GM19455 (cell line): ENCODE measurements at regions not wholly inside any gene's neighbourhood (a gene's known extent, or its start where the extent isn't known, plus 50 kb on each side); places are given as distances from the start of the nearest gene placed in this dataset.
"Not testable (repeated sequence)": the region's sequence is repeated elsewhere in the genome, so short reads cannot be mapped to it uniquely, and the experiment has no call there.

Experiments used
- ATAC-seq: cut with Tn5 transposase; IDR thresholded peaks from one replicate; pipeline ENCODE4 v1.9.1; 2021; ENCODE audit not compliant: unreplicated experiment

DNA sequence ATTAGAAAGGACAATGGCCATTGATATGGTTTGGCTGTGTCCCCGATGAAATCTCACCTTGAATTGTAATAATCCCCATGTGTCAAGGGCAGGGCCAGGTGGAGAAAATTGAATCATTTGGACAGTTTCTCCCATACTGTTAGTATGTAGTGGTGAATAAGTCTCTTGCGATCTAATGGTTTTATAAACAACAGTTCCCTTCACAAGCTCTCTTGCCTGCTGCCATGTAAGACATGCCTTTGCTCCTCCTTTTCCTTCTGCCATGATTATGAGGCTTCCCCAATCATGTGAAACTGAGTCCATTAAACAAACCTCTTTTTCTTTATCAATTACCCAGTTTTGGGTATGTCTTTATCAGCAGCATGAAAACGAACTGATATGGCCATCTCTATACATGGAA is 302.7 kb downstream of the SFMBT2 start:
- ATAC-seq, result no peak

DNA sequence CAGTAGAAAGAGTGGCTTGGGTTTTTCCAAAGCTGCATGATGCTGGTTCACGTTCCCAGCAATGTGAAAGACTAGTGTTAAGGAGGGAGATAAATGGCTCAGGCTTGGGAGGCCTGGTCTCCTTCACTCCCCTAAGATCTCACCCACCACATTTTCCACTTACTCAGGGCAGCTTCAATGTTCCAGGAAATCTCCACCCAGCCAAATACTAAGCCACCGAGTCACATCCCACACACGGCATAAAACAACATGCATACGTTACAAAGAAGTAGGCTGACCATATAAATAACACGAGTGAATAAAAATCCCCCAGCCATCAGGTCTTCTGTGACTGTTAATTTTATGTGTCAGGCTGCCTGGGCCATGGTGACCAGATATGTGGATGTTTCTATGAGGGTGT is 303.5 kb downstream of the SFMBT2 start:
- ATAC-seq, result no peak

DNA sequence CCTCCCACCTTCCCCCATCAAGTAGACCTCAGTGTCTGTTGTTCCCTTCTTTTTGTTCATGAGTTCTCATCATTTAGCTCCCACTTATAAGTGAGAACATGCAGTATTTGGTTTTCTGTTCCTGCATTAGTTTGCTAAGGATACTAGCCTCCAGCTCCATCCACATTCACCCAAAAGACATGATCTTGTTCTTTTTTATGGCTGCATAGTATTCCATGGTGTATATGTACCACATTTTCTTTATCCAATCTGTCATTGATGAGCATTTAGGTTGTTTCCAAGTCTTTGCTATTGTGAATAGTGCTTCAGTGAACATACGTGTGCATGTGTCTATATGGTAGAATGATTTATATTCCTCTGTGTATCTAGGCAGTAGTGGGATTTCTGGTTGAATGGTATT is 306.5 kb downstream of the SFMBT2 start:
- ATAC-seq, result not testable (repeated sequence)

GRCh38 chr10:7102557-7103349 is 308.1 kb downstream of the SFMBT2 start:
- ATAC-seq, result no peak

DNA sequence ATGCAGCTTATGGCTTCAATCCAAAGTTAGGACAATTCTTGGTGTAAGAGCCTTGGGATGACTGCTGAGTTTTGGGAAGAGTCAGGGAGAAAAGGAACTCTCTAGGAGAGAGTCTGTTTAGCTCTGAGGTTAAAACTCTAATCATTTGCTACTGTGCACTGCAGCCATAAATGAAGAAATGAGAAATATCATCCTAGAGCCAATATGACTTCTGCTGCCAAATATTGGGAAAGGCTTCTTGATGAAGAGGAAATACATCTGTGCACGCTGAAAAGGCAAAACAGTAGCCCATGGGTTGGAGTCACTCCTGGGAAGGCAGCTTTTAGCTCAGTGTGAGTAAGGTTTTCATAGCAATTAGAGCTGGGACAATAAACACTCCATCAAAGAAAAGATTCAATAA is 308.8 kb downstream of the SFMBT2 start:
- no peak for ATAC-seq

- ATAC-seq, result no peak
Observed at GRCh38 chr10:7101451-7101850, 309.4 kb downstream of the SFMBT2 start.

- ATAC-seq, result no peak
Observed at GRCh38 chr10:7100032-7100702, 310.7 kb downstream of the SFMBT2 start.

DNA sequence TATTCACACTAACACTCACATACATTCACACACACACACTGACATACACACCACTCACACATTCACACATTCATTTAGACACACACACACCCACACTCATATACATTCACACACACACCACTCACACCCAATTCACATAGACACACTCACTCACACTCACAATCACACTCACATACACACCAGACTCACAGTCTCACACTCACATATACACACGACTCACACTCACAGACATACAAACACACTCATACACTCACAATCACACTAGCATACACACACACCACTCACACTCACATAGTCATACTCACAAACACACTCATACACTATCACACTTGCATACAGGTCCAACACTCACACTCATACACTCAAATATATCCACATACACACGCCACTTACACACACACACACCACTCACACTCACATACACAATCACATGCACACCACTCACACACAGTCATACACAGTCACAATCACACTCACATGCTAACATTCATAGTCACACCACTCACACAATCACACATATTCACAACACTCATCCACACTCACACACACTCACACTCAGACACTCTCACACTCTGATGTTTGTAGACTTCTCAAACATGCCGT is 312.6 kb downstream of the SFMBT2 start:
- no peak for ATAC-seq

DNA sequence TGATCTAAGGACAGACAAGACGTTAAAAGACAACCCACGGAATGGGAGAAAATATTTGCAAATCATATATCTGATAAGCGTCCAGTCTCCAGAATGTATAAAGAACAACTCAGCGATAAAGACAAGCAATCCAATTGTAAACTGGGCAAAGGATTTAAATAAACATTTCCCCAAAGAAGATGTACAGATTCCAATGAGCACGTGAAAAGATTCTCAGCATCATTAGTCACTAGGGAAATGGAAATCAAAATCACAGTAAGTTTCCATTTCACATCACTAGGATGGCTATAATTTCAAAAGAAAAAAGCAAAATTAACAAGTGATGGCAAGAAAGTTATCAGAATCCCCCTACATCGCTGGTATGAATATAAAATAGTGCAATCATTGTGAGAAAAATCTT is 316.1 kb downstream of the SFMBT2 start:
- ATAC-seq, result no peak

- no peak for ATAC-seq
Observed at GRCh38 chr10:7093368-7093767, 317.5 kb downstream of the SFMBT2 start.

DNA sequence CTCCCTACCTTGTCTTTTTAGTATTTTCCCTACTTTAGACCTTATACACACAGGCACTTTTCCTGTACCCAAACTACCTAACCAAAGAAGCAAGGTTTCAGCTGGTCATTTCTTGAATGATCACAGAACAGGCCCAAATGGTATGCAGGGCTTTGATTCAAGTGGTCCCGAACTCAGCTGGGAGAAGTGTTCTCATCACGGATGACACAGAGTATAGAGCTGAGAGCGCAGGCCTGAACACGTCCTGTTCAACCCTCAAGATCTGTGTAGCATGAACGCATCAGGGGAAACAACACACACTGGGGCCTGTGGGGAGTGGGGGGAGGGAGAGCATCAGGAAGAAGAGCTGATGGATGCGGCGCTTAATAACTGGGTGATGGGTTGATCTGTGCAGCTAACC is 318.2 kb downstream of the SFMBT2 start:
- no peak for ATAC-seq

DNA sequence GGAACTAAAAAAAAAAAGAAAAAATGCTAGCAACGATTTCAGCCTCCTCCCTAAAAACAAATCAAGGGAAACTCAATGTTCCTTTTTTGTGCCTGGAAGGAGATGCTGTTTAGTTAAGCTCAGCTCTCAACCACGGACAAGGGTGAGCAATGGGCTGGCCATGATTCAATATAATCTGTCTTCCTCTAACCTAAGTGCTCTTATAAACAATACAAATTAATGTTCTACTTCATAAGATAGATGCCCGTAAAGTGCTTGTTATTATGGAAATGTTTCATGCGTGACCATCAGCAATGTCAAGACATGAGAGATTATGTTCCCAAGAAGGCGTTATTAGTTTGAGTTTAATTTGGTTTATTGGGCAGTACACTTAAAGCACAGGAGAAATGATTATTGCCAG is 320.3 kb downstream of the SFMBT2 start:
- no peak for ATAC-seq

GRCh38 chr10:7085913-7086589 is 324.8 kb downstream of the SFMBT2 start:
- ATAC-seq, result no peak

DNA sequence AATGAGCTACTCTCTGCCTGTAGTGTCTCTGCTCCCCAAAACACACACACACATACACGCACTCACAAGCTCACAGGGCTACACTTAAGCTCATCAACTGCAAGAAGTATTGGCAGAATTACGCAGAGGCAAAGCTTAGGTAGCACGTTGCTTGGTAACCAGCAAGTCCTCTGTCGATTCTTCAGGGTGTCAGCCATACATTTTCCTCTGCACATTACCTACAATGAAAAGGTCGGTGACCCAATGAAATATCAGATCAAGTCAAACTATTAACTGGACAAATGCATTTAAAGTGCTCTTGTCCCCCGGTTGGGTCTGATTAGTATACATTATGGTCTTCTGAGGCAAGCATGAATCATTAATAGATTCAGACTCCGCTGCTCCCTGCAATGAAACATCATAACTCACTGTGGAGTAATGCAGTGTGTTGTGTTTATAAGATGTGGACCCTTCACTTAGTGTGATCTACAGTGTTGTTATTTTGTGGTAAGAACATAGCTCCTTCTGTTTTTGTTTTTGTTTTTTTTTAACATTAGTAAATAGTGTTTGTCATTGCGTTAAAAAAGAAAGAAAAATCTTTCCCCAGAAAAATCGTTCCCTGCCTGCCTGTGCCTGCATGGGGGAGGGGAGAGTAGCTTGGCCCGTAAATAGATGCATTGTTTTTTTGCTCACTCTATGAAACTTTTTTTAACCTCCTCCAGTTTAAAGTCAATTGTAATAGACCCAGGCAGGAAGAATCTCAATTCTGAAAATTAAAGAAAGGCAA is 325.5 kb downstream of the SFMBT2 start:
- no peak for ATAC-seq

DNA sequence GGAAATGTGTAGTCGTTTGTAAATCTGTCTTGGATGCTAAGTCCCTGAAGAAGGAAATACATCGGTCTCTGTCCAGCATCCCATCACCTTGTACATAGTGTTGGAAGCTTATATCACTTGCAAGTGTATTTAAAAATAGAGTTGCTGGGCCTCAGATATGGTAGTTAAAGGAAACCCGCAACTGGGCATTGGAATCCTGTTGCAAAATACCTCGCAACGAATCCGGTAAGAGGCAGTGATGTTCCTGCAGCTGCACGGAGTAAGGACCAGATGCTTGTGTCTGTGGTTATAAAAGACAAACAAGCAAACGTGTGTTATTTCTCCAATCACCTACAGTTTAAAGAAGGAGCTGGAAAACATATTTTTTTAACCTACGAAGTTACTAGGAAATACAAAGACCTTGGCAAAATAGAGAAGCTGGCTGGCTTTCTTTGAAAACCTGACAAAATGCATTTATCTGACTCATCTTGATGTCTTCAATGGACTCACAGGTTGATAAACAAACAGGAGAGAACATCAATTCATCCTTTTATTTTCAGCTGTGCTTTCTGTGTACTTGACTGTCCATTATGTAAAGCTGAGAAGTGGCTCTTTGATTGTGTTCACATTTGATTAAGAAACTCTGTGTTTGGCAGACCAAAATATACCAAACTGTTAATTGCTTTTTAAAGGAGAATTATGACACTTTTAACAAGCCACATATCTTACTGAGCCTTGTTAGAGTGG is 326.4 kb downstream of the SFMBT2 start:
- ATAC-seq, result no peak

- no peak for ATAC-seq
Observed at GRCh38 chr10:7082967-7083366, 327.9 kb downstream of the SFMBT2 start.

- no peak for ATAC-seq
Observed at GRCh38 chr10:7077880-7078279, 333.0 kb downstream of the SFMBT2 start.

GRCh38 chr10:7075851-7076250 is 335.0 kb downstream of the SFMBT2 start:
- ATAC-seq, result no peak

DNA sequence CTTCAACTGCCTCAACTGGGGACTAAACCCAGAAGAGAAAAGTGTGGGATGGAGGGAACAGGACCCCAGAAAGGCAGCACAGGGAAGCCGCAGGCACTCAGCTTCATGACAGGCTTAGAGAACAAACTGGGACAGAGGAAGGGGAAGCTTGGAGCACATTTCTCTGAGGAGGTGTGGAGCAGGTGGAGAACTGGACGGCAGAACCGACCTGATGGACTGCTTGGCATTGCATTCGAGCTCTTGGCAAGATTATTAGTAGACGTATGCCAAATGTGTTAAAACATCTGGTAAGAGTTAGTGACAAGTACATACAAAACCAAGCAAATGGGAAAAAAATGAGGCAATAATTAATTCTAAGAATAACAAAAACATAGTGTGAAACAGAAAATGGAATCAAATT is 335.7 kb downstream of the SFMBT2 start:
- ATAC-seq, result no peak

GRCh38 chr10:7071421-7071820 is 339.4 kb downstream of the SFMBT2 start:
- no peak for ATAC-seq
